GM12878 (cell line): ENCODE measurements at regions not wholly inside any gene's neighbourhood (a gene's known extent, or its start where the extent isn't known, plus 50 kb on each side); places are given as distances from the start of the nearest gene placed in this dataset.

Experiments used
- CHD4 ChIP-seq: fragments of 200-600 bp; sonication (generic); IDR thresholded peaks from 2 replicates; pipeline ENCODE4 v1.6.1; 2016; ENCODE audit warnings: mild to moderate bottlenecking
- ESRRA ChIP-seq: IDR thresholded peaks from 2 replicates; pipeline ENCODE4 v1.6.1; 2012; ENCODE audit warnings: mild to moderate bottlenecking, low read length, improper control_type of control experiment
- ETV6 ChIP-seq, 2 experiments: fragments of 450-650 bp in 1 of 2; IDR thresholded peaks in 1 of 2; conservative IDR thresholded peaks in 1 of 2; 2 replicates each; pipeline ENCODE4 v1.6.1; 2014; ENCODE audit warnings: antibody characterized with exemption in 1 of 2, borderline replicate concordance in 1 of 2, low read depth in 1 of 2, mild to moderate bottlenecking in 1 of 2, moderate library complexity in 1 of 2
- PAX5 ChIP-seq: IDR thresholded peaks from 2 replicates; pipeline ENCODE4 v1.6.1; 2011; ENCODE audit warnings: low read depth, low read length, borderline replicate concordance
- POLR2A ChIP-seq: IDR thresholded peaks from 2 replicates; pipeline ENCODE4 v1.6.1; 2011; ENCODE audit warnings: low read depth, mild to moderate bottlenecking, low read length
- RAD21 ChIP-seq: IDR thresholded peaks from 2 replicates; pipeline ENCODE4 v1.6.1; 2011; ENCODE audit warnings: mild to moderate bottlenecking, low read depth, low read length, moderate library complexity; ENCODE audit not compliant: insufficient read depth
- SIN3A ChIP-seq: IDR thresholded peaks from 2 replicates; pipeline ENCODE4 v1.6.1; 2012; ENCODE audit warnings: low read depth, low read length, improper control_type of control experiment
- SMC3 ChIP-seq: IDR thresholded peaks from 2 replicates; pipeline ENCODE4 v1.6.1; 2011; ENCODE audit warnings: low read length, improper control_type of control experiment, borderline replicate concordance
- SP1 ChIP-seq: IDR thresholded peaks from one replicate; pipeline ENCODE4 v1.6.1; 2011; ENCODE audit warnings: low read depth, low read length
- SPI1 ChIP-seq: IDR thresholded peaks from 2 replicates; pipeline ENCODE4 v1.6.1; 2011; ENCODE audit warnings: low read depth, mild to moderate bottlenecking, low read length, moderate library complexity, borderline replicate concordance; ENCODE audit not compliant: insufficient read depth
- TCF3 ChIP-seq: IDR thresholded peaks from 2 replicates; pipeline ENCODE4 v1.6.1; 2012; ENCODE audit warnings: low read depth, mild to moderate bottlenecking, low read length, borderline replicate concordance; ENCODE audit not compliant: insufficient read depth
- TF ChIP-seq, protein P1 (sequence below): IDR thresholded peaks from 2 replicates; pipeline ENCODE4 v1.6.1; 2011; ENCODE audit warnings: mild to moderate bottlenecking, low read depth, low read length, moderate library complexity; ENCODE audit not compliant: insufficient replicate concordance
- TF ChIP-seq, protein P2 (sequence below), 3 experiments: IDR thresholded peaks in 2 of 3; conservative IDR thresholded peaks in 1 of 3; 2 replicates each; pipeline ENCODE4 v1.5.1; 2011; ENCODE audit warnings: low read depth in 3 of 3, low read length in 3 of 3, mild to moderate bottlenecking in 3 of 3, control low read depth in 2 of 3, moderate library complexity in 2 of 3, inconsistent platforms in 1 of 3, mixed read lengths in 1 of 3; ENCODE audit not compliant: control insufficient read depth in 2 of 3, insufficient read depth in 1 of 3; ENCODE audit errors: extremely low read depth in 1 of 3

DNA sequence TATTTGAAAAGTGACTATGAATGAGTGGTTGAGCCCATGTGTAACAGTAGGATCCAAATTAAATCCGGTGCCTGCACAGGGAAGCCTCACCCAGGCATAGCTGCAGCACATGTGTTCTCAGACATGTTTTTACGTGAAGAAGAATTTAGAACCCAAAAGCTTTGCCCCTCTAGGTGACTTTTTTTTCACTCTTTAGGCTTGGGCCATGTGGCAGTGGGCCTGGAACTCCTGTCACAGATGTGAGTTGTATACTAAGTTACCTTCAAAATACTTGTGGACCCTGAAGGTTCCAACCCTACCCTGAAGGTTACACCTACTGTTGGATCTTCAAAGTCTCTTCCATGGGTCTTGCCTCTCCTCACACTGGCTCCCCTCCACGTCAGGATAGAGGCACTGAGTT is 146.6 kb downstream of the GAS1 start:
- TF ChIP-seq ESRRA = no peak
- TF ChIP-seq PAX5 = no peak
- TF ChIP-seq, protein P1, sequence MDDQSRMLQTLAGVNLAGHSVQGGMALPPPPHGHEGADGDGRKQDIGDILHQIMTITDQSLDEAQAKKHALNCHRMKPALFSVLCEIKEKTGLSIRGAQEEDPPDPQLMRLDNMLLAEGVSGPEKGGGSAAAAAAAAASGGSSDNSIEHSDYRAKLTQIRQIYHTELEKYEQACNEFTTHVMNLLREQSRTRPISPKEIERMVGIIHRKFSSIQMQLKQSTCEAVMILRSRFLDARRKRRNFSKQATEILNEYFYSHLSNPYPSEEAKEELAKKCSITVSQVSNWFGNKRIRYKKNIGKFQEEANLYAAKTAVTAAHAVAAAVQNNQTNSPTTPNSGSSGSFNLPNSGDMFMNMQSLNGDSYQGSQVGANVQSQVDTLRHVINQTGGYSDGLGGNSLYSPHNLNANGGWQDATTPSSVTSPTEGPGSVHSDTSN = no peak
- TF ChIP-seq, protein P2, sequence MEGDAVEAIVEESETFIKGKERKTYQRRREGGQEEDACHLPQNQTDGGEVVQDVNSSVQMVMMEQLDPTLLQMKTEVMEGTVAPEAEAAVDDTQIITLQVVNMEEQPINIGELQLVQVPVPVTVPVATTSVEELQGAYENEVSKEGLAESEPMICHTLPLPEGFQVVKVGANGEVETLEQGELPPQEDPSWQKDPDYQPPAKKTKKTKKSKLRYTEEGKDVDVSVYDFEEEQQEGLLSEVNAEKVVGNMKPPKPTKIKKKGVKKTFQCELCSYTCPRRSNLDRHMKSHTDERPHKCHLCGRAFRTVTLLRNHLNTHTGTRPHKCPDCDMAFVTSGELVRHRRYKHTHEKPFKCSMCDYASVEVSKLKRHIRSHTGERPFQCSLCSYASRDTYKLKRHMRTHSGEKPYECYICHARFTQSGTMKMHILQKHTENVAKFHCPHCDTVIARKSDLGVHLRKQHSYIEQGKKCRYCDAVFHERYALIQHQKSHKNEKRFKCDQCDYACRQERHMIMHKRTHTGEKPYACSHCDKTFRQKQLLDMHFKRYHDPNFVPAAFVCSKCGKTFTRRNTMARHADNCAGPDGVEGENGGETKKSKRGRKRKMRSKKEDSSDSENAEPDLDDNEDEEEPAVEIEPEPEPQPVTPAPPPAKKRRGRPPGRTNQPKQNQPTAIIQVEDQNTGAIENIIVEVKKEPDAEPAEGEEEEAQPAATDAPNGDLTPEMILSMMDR (IDR thresholded peaks at IDR 0.05 in 2 of 3, conservative IDR thresholded peaks at IDR 0.05 in 1 of 3; ENCODE audit: control insufficient read depth in 2 of 3, extremely low read depth in 1 of 3, insufficient read depth in 1 of 3, low read depth in 3 of 3, low read length in 3 of 3) = no peak
- TF ChIP-seq RAD21 = no peak
- no peak for TF ChIP-seq SIN3A
- no peak for TF ChIP-seq POLR2A
- no peak for TF ChIP-seq ETV6 (conservative IDR thresholded peaks at IDR 0.05 in 1 of 2, IDR thresholded peaks at IDR 0.05 in 1 of 2; ENCODE audit: borderline replicate concordance in 1 of 2, low read depth in 1 of 2)
- no peak for TF ChIP-seq TCF3
- TF ChIP-seq SMC3 = no peak
- TF ChIP-seq SPI1 = no peak
- TF ChIP-seq SP1 = no peak
- no peak for TF ChIP-seq CHD4
